Mucosa of gallbladder (tissue), 1 donor: ENCODE measurements at regions not wholly inside any gene's neighbourhood (a gene's known extent, or its start where the extent isn't known, plus 50 kb on each side); places are given as distances from the start of the nearest gene placed in this dataset.

ENCODE experiments used
- DNase-seq: peaks from one replicate; pipeline ENCODE4 v3.0.0-alpha.2; 2020; ENCODE audit warnings: low spot score
- donor health status: DM: no; HTN: no; CAD: no.

- no peak for DNase-seq
Observed at GRCh38 chr5:54367844-54368243, 57.5 kb upstream of the ARL15 start.

GRCh38 chr5:54366707-54367106 lies 56.3 kb upstream of the ARL15 start:
- no peak for DNase-seq

- DNase-seq = no peak
Observed at GRCh38 chr5:54363669-54364068, 53.3 kb upstream of the ARL15 start.

GRCh38 chr5:54362992-54363625 lies 52.7 kb upstream of the ARL15 start:
- no peak for DNase-seq

- DNase-seq = no peak
Observed at GRCh38 chr5:54362434-54362833, 52.1 kb upstream of the ARL15 start.

GRCh38 chr5:54361691-54362411 lies 51.5 kb upstream of the ARL15 start:
- DNase-seq = no peak

- no peak for DNase-seq
Observed at GRCh38 chr5:54360925-54361662, 50.7 kb upstream of the ARL15 start.
